Fibroblast of the aortic adventitia (primary cell): ENCODE measurements at regions not wholly inside any gene's neighbourhood (a gene's known extent, or its start where the extent isn't known, plus 50 kb on each side); places are given as distances from the start of the nearest gene placed in this dataset.
"Not testable (repeated sequence)": the region's sequence is repeated elsewhere in the genome, so short reads cannot be mapped to it uniquely, and the experiment has no call there.

ENCODE experiments used
- DNase-seq: peaks from one replicate; pipeline ENCODE4 v3.0.0-alpha.2; 2010; ENCODE audit warnings: low read depth
- H3K4me3 ChIP-seq: 2 replicates; pipeline ENCODE4 v1.5.1; 2011; ENCODE audit warnings: low read depth, mild to moderate bottlenecking, control low read depth, low read length, moderate library complexity
- CTCF ChIP-seq: IDR thresholded peaks from 2 replicates; pipeline ENCODE4 v1.5.1; 2011; ENCODE audit warnings: mild to moderate bottlenecking, low read length, control low read depth, inconsistent platforms; ENCODE audit not compliant: insufficient read depth

- H3K4me3 ChIP-seq: no peak overlapping the region
- TF ChIP-seq CTCF: no peak
- no peak for DNase-seq
These were observed 246.0 kb downstream of the KBTBD8 start for GRCh38 chr3:67244130-67244529.

DNA sequence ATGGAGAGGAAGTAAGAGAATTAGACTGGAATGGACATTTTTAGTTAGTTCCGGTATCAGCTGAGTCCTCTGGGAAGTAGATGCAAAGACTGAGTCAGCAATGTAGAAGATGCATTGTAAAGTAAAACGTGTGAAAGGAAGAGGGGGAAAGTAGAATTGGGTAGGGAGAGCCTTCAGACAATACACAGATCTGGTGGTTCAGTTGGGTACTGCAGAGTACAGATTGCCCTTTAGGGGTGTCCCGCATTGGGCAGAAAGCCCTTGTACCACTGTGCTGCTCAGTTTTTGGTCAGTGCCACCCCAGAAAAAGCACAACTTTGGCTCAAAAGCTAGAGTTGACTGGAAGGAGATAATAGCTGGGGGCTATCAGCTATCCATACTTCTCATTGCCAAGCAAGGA is 247.4 kb downstream of the KBTBD8 start:
- DNase-seq: no peak
- no peak overlapping the region for H3K4me3 ChIP-seq
- no peak for TF ChIP-seq CTCF

GRCh38 chr3:67248726-67249125 is 250.6 kb downstream of the KBTBD8 start:
- TF ChIP-seq CTCF: no peak
- DNase-seq: no peak
- no peak overlapping the region for H3K4me3 ChIP-seq

GRCh38 chr3:67252906-67253305 is 254.8 kb downstream of the KBTBD8 start:
- DNase-seq, H3K4me3 ChIP-seq: not testable (repeated sequence)

GRCh38 chr3:67278015-67278618 is 280.0 kb downstream of the KBTBD8 start:
- no peak overlapping the region for H3K4me3 ChIP-seq
- TF ChIP-seq CTCF: no peak
- no peak for DNase-seq

GRCh38 chr3:67286586-67286985 is 288.5 kb downstream of the KBTBD8 start:
- no peak overlapping the region for H3K4me3 ChIP-seq
- TF ChIP-seq CTCF: no peak
- DNase-seq: no peak

GRCh38 chr3:67288466-67289106 is 290.5 kb downstream of the KBTBD8 start:
- DNase-seq: no peak
- TF ChIP-seq CTCF: no peak
- H3K4me3 ChIP-seq: no peak overlapping the region
